ENCODE measurements at regions not wholly inside any gene's neighbourhood (a gene's known extent, or its start where the extent isn't known, plus 50 kb on each side); places are given as distances from the start of the nearest gene placed in this dataset.

GRCh38 chr2:74065456-74065855 is 80.7 kb downstream of the TET3 start:
- DNase-seq = no peak

DNA sequence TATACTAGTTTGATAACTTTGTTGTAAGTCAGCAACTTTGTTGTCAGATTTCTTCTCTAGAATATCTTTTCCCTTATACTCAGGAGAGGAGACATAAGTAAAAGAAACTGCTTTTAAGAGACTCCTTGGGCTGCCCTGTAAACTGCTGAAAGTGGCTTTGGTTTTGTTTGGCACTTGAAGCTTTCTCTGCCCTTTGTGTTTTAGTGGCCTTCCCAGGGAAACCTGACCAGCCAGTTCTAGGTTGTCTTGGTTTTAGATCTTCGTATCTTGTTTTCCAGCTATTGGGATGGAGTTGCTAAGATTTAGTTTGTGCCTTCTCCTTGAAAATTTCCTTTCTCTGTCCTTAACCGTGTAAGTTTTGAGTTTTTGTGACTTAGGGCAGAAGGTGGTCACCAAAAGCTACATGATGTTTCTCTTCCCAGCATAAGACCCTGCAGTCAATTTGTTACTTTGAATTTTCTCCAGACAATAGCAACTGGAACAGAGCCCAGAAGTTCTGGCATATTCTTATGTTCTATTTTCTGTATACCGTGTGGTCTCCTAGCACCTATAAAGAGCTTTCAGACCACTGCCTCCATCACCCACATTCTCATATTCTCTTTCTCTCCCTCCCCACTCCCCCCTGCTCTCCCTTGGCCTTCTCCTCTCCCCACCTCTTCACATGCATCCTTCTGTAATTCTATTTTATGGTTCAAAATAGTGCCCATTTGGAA is 81.1 kb downstream of the BOLA3 start:
- peak; percentile 79 for DNase-seq

GRCh38 chr2:74067221-74067747 is 80.4 kb downstream of the BOLA3 start:
- DNase-seq = no peak

DNA sequence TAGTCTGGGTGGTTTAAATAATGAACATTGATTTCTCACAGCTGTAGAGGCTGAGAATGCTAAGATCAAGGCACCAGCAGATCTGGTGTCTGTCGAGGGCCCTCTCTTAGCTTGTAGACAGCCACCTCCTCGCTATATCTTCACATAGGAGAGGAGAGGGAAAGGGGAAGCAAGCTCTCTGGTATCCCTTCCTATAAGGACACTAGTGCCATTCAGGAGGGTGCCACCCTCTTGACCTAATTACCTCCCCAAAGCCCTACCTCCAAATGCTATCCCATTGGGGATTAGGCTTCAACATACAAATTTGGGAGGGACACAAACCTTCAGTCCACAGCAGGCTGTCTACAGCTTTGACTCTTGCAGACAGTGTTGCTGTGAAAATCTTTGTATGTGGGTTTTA is 76.7 kb downstream of the BOLA3 start:
- no peak for DNase-seq

GRCh38 chr2:74071426-74071825 is 76.3 kb downstream of the BOLA3 start:
- no peak for DNase-seq

DNA sequence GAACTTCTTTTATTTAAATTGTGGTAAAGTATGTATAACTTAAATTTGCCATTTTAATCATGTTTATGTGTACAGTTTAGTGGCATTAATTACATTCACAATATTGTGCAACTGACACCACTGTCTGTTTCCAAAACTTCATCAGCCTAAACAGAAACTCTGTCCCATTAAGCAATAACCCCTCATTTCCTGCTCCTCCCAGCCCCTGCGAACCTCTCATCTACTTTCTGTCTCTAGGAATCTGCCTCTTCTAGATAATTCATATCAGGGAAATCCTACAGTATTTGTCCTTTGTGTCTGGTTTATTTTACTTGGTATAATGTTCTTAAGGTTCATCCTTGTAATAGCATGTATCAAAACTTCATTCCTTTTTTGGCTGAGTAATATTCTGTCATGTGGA is 75.1 kb downstream of the BOLA3 start:
- no peak for DNase-seq

- no peak for DNase-seq
Measured at GRCh38 chr2:74074487-74074886, 73.2 kb downstream of the BOLA3 start.

GRCh38 chr2:74076074-74076470 is 71.6 kb downstream of the BOLA3 start:
- DNase-seq = peak; percentile 14

DNA sequence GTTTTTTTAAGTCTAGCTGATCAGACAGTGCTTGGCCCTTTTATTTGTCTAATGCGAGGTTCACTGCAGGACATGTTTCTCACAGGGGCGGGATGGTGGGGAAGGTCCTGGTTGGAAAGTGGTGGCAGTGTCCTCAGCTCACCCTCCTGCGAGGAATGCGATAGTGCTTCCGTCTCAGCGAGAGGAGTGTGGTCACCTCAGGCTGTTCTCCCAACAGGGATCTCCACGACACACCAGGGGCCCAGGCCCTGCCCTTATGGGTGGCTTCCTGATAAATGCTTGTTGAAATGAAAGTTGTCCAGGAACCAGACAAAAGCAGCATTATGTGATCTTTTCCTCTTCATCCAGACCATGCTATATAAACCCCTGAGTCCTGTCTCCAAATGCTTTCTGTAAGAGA is 70.1 kb downstream of the BOLA3 start:
- DNase-seq = no peak

DNA sequence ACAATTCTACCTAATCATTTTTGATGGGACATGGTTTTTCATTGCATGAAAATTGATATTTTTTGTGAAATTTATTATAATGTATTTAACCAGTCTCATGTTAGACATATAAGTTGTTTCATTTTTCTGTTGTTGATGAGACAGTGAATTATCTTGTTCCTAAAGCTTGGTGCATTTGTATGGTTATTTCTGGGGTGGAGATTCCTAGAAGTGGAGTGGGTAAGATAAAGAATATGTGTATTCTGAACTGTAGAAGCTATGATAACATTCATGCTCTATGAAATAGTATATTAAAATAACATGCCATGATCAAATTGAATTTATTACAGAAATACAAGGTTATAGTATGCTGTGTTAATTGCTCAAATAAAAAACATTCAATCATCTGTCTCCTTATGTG is 69.2 kb downstream of the BOLA3 start:
- no peak for DNase-seq

DNA sequence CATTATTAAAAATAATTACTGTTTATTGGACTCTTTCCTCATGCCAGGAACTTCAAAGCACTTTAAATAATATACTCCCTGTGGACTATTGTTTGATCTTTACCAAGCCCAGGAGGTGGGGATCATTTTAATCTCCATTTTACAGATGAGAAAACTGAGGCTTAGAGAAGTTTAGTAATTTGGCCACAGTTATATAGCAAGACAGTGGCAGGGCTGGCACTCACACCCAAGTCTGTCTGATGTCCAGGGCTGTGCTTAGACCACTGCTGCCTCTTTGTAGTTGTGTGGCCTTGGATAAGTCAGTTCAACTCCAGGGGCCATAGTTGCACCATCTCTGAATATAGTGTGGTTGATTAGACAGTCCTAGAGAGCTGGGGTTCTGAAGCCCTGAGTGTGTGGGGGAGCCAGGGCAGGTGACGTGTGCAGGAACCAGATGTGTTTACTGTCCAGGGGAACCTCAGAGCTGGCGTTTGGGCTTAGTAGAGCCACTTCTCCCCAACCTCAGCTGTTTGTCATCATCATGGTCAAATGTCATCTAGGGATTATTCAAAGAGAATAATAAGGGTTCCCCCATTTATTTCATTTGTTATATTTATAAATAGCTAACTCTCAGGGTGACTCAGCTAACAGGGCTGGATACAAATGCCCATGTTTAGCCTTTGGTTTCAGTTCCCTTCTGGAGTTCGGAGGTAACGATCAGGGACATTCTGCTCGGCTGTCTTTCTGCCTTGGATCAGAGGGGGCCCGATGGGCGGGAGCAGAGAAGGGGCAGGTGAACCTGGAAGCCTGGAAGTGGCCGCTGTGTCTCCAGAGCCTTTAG is 68.0 kb downstream of the BOLA3 start:
- DNase-seq = no peak

DNA sequence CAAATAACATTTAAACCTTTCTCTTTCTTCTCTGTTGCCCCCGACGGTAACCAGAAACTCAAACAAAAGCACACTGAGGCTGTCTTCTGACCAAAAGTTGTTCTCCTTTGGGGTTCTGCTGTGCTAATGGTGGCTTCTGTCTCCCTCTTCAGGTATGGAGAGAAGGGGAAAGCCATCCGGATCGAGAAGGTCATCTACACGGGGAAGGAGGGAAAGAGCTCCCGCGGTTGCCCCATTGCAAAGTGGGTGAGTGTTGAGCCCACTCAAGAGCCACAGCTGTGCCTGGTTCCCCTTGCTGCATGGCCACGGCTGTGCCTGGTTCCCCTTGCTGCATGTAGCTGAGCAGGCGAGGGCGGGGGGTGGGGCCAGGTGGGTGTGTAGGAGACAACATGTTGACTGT is 67.4 kb downstream of the BOLA3 start:
- peak; percentile 30 for DNase-seq

GRCh38 chr2:74081030-74081762 is 66.5 kb downstream of the BOLA3 start:
- DNase-seq = no peak

- no peak for DNase-seq
Measured at GRCh38 chr2:74081763-74082110, 66.0 kb downstream of the BOLA3 start.

GRCh38 chr2:74083750-74084149 is 64.0 kb downstream of the BOLA3 start:
- DNase-seq = no peak

Measured in tongue (tissue), 1 donor.